Adrenal gland (tissue), 5 donors: ENCODE measurements at regions not wholly inside any gene's neighbourhood (a gene's known extent, or its start where the extent isn't known, plus 50 kb on each side); places are given as distances from the start of the nearest gene placed in this dataset.

Experiments used
- CTCF ChIP-seq, 6 experiments: fragments of 450-650 bp in 4 of 6; fragments of 200-600 bp in 2 of 6; sonication (generic) in 1 of 6; IDR thresholded peaks; 1 replicate in 5 of 6; 2 replicates in 1 of 6; pipeline versions ENCODE4 v1.5.1 to v1.8.0; 2016 to 2021; ENCODE audit warnings: antibody characterized with exemption in 6 of 6, mild to moderate bottlenecking in 2 of 6, moderate library complexity in 1 of 6
- POLR2A ChIP-seq, 2 donors: fragments of 450-650 bp; IDR thresholded peaks; one replicate each; pipeline ENCODE4 v1.6.1; 2017; ENCODE audit warnings: antibody characterized with exemption in 2 of 2, mild to moderate bottlenecking in 2 of 2, moderate library complexity in 1 of 2
- donor health status: DM: no; HTN: no; CAD: no.

DNA sequence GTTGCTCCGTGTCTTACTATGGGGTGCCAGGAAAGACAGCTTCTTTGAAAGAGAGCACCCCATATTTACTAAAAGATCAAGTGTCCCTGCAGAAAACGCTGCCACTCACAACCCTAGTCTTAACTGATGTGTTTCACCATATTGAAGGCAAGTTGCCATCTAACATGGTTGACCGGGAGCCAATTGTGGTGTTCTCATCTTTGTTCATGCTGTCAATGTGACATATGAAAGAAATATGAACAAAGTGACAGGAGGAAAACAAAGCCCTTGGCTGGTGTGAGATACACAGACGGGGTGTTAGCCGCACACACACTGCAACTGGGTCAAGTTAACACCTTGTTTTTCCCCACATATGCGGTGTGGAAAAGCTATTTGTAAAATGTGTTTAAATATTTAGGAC, 122.3 kb upstream of the NEBL start:
- no peak for TF ChIP-seq CTCF (IDR thresholded peaks at IDR 0.05)
- TF ChIP-seq POLR2A (IDR thresholded peaks at IDR 0.05), result no peak
